ENCODE measurements at regions not wholly inside any gene's neighbourhood (a gene's known extent, or its start where the extent isn't known, plus 50 kb on each side); places are given as distances from the start of the nearest gene placed in this dataset.

DNA sequence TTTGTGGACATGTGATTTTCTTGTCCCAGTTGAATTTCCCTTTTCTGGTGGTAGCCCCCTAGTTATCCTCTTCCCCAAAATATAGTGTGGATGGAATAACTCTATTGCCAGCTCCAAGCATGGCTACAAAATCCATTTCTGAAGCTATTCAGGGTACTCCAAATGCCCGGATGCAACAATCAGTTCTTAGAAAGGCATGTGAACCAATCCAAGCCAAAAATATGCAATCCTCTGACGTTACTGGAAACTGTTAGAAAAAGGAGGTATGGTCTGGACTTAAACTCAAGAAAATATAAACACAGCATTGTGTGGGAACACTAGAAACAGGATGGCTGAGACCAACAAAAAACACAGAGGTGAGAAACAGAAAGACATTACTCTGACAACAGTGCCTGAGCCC, 347.0 kb downstream of the GPAM start:
- H3K4me2 ChIP-seq (ENCODE audit: insufficient read depth in 1 of 2, low read depth in 2 of 2, low read length in 2 of 2): no peak overlapping the region
- H3K4ac ChIP-seq (replicated peaks; ENCODE audit: insufficient read length, low read depth, low read length): peak overlapping the region; percentile 54
- H2BK12ac ChIP-seq (ENCODE audit: low read depth, low read length): no peak overlapping the region
- TF ChIP-seq POU5F1 (IDR thresholded peaks at IDR 0.05; ENCODE audit: low read depth, low read length): no peak
- no peak for TF ChIP-seq BCL11A (IDR thresholded peaks at IDR 0.05; ENCODE audit: low read depth in 2 of 2, low read length in 2 of 2)
- TF ChIP-seq, protein P1, sequence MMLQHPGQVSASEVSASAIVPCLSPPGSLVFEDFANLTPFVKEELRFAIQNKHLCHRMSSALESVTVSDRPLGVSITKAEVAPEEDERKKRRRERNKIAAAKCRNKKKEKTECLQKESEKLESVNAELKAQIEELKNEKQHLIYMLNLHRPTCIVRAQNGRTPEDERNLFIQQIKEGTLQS (IDR thresholded peaks at IDR 0.05; ENCODE audit: insufficient read depth, low read depth, low read length): no peak
- TF ChIP-seq SUZ12 (IDR thresholded peaks at IDR 0.05; ENCODE audit: low read length): no peak
- TF ChIP-seq HDAC6 (IDR thresholded peaks at IDR 0.05; ENCODE audit: low read depth, low read length): no peak
- TF ChIP-seq, protein P2, sequence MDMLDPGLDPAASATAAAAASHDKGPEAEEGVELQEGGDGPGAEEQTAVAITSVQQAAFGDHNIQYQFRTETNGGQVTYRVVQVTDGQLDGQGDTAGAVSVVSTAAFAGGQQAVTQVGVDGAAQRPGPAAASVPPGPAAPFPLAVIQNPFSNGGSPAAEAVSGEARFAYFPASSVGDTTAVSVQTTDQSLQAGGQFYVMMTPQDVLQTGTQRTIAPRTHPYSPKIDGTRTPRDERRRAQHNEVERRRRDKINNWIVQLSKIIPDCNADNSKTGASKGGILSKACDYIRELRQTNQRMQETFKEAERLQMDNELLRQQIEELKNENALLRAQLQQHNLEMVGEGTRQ (IDR thresholded peaks at IDR 0.05; ENCODE audit: low read length): no peak
- TF ChIP-seq CHD1 (IDR thresholded peaks at IDR 0.05; ENCODE audit: low read depth, low read length): no peak
- no peak for TF ChIP-seq BRCA1 (IDR thresholded peaks at IDR 0.05; ENCODE audit: low read depth, low read length)
- no peak for TF ChIP-seq JUN (IDR thresholded peaks at IDR 0.05; ENCODE audit: low read depth, low read length)
- no peak for TF ChIP-seq CBX8 (IDR thresholded peaks at IDR 0.05; ENCODE audit: borderline replicate concordance, low read depth, low read length)
- TF ChIP-seq SRF (IDR thresholded peaks at IDR 0.05; ENCODE audit: low read depth, low read length): no peak
- no peak for TF ChIP-seq RFX5 (IDR thresholded peaks at IDR 0.05; ENCODE audit: borderline replicate concordance, low read depth, low read length)
- no peak for TF ChIP-seq RAD21 (IDR thresholded peaks at IDR 0.05 in 1 of 2, conservative IDR thresholded peaks at IDR 0.05 in 1 of 2; ENCODE audit: low read depth in 2 of 2, low read length in 2 of 2)

More for the DNA sequence above, 347.0 kb downstream of the GPAM start:
- Histone ChIP-seq H4K91ac (replicated peaks; ENCODE audit: insufficient read length, low read length) (no peak overlapping the region), H2BK20ac (ENCODE audit: low read length) (no peak overlapping the region), H3K79me1 (ENCODE audit: low read depth, low read length) (no peaks in the 10 kb centered on the region), H3K27ac (ENCODE audit: low read depth, low read length) (no peak overlapping the region), H3K9ac (replicated peaks in 1 of 4; ENCODE audit: extremely low read depth in 1 of 4, low read depth in 3 of 4, low read length in 3 of 4) (no peak overlapping the region), H3K4me3 (ENCODE audit: extremely low read depth in 1 of 4, insufficient read depth in 2 of 4, low read depth in 3 of 4, low read length in 4 of 4) (no peak overlapping the region), H4K5ac (ENCODE audit: insufficient read length, low read depth, low read length) (no peak overlapping the region), H3K23ac (ENCODE audit: insufficient read length) (no peak overlapping the region), H2BK5ac (ENCODE audit: low read depth, low read length) (no peak overlapping the region), H2BK120ac (replicated peaks; ENCODE audit: low read depth, low read length) (no peak overlapping the region), H3K27me3 (replicated peaks in 1 of 4; ENCODE audit: control insufficient read depth in 3 of 4, extremely low read depth in 1 of 4, insufficient read depth in 3 of 4, low read length in 3 of 4) (no peaks in the 10 kb centered on the region), H2AK5ac (ENCODE audit: low read depth, low read length) (no peak overlapping the region), H3K4me1 (replicated peaks in 1 of 4; ENCODE audit: control insufficient read depth in 3 of 4, insufficient read depth in 4 of 4, low read length in 3 of 4) (peaks cover 0 to 11% (median 7%) of the 10 kb centered on the region in 4 experiments; a peak in 4 of 7 replicates), H3K36me3 (ENCODE audit: control insufficient read depth in 2 of 4, insufficient read depth in 4 of 4, low read length in 3 of 4) (no peaks in the 10 kb centered on the region), H3K14ac (ENCODE audit: insufficient read length) (no peak overlapping the region), H3K56ac (replicated peaks; ENCODE audit: insufficient read length, low read depth, low read length) (no peak overlapping the region), H2AFZ (ENCODE audit: low read length) (peak overlapping the region; percentile 59; the same call in 1 of the 2 replicates), H2BK15ac (ENCODE audit: low read length) (no peak overlapping the region), H4K20me1 (replicated peaks in 1 of 2; ENCODE audit: control insufficient read depth in 1 of 2, insufficient read depth in 2 of 2, low read length in 2 of 2) (no peaks in the 10 kb centered on the region), H3K79me2 (ENCODE audit: control insufficient read depth in 1 of 2, insufficient read depth in 2 of 2, low read length in 2 of 2) (no peaks in the 10 kb centered on the region), H3K9me3 (ENCODE audit: insufficient read depth in 2 of 2, low read depth in 1 of 2, low read length in 1 of 2) (no peaks in the 10 kb centered on the region), H3K18ac (ENCODE audit: extremely low read depth, low read length) (no peak overlapping the region), H4K8ac (ENCODE audit: extremely low read depth, insufficient read depth, low read length) (no peak overlapping the region), H3K23me2 (ENCODE audit: low read depth, low read length) (no peaks in the 10 kb centered on the region)
- 100% methylated on average over 2 of the region's 2 CpGs; no CpG with 5 or more reads in 1 of the 2 experiments for WGBS, 2 experiments (ENCODE audit: extremely low coverage in 1 of 2, insufficient coverage in 1 of 2, insufficient read length in 1 of 2, insufficient replicate concordance in 2 of 2, low coverage in 1 of 2, low lambda C conversion rate in 2 of 2, missing lambda C conversion rate in 1 of 2)
- no peak for DNase-seq (ENCODE audit: low read depth in 1 of 2, low spot score in 2 of 2)
- POLR2A ChIA-PET (ENCODE audit: partially characterized antibody): no interaction called here
- CTCF ChIA-PET (ENCODE audit: partially characterized antibody): interaction anchor here (1.1 to 1.5 kb wide), 5 partner anchors 19 to 471 kb away, joined by 3 to 5 read pairs (median 3); no protein-coding TSS in a partner anchor
- FAIRE-seq: no peak

Measured in H1 (cell line).